NB4 (cell line): ENCODE measurements at regions not wholly inside any gene's neighbourhood (a gene's known extent, or its start where the extent isn't known, plus 50 kb on each side); places are given as distances from the start of the nearest gene placed in this dataset.

ENCODE experiments used
- CTCF ChIP-seq: IDR thresholded peaks from one replicate; pipeline ENCODE4 v1.5.1; 2012; ENCODE audit warnings: low read depth, low read length
- MYC ChIP-seq: IDR thresholded peaks from 2 replicates; pipeline ENCODE4 v1.6.1; 2011; ENCODE audit warnings: low read depth, low read length
- POLR2A ChIP-seq: IDR thresholded peaks from 2 replicates; pipeline ENCODE4 v1.6.1; 2011; ENCODE audit warnings: mild to moderate bottlenecking; ENCODE audit not compliant: insufficient read length; ENCODE audit errors: extremely low read depth
- TF ChIP-seq, protein P1 (sequence below): IDR thresholded peaks from 2 replicates; pipeline ENCODE4 v1.6.1; 2011; ENCODE audit warnings: low read depth, low read length

DNA sequence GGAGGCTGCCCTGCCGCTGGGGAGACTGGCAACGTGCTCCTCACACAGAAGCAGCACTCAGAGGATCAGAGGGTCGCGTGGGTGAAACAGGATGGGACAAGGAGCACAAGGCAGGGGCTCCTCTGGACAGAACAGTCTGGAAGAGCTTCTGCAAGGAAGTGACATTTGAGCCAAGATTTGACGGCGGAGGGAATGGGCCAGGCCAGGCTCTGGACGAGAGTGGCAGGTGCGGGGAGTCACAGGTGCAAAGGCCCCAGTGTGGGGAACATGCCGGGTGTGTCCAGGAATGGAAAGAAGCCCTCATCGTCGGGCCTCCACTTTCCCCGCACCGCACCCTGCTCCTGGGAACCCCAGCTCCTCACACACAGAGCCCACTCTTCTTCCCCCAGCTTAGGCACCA is 84.0 kb downstream of the RFLNA start:
- TF ChIP-seq CTCF (no peak), POLR2A (no peak), MYC (no peak)
- TF ChIP-seq, protein P1, sequence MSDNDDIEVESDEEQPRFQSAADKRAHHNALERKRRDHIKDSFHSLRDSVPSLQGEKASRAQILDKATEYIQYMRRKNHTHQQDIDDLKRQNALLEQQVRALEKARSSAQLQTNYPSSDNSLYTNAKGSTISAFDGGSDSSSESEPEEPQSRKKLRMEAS: no peak
